ENCODE measurements at regions not wholly inside any gene's neighbourhood (a gene's known extent, or its start where the extent isn't known, plus 50 kb on each side); places are given as distances from the start of the nearest gene placed in this dataset.
"Not testable (repeated sequence)": the region's sequence is repeated elsewhere in the genome, so short reads cannot be mapped to it uniquely, and the experiment has no call there.

GRCh38 chr4:181860157-181860556 lies 383.0 kb upstream of the TENM3 start:
- no peak for DNase-seq (ENCODE audit: extremely low read depth in 1 of 11, low read depth in 9 of 11, low spot score in 4 of 11)

- DNase-seq (ENCODE audit: extremely low read depth in 1 of 11, low read depth in 9 of 11, low spot score in 4 of 11): no peak
Observed at GRCh38 chr4:181860668-181861067, 382.5 kb upstream of the TENM3 start.

GRCh38 chr4:181863856-181864255 lies 379.3 kb upstream of the TENM3 start:
- no peak for DNase-seq (ENCODE audit: extremely low read depth in 1 of 11, low read depth in 9 of 11, low spot score in 4 of 11)

- no peak for DNase-seq (ENCODE audit: extremely low read depth in 1 of 11, low read depth in 9 of 11, low spot score in 4 of 11)
Observed at GRCh38 chr4:181870326-181870725, 372.9 kb upstream of the TENM3 start.

GRCh38 chr4:181874602-181875001 lies 368.6 kb upstream of the TENM3 start:
- DNase-seq (ENCODE audit: extremely low read depth in 1 of 11, low read depth in 9 of 11, low spot score in 4 of 11): no peak

- no peak for DNase-seq (ENCODE audit: extremely low read depth in 1 of 11, low read depth in 9 of 11, low spot score in 4 of 11)
Observed at GRCh38 chr4:181877329-181877848, 365.8 kb upstream of the TENM3 start.

- no peak for DNase-seq (ENCODE audit: extremely low read depth in 1 of 11, low read depth in 9 of 11, low spot score in 4 of 11)
Observed at GRCh38 chr4:181890031-181890430, 353.2 kb upstream of the TENM3 start.

GRCh38 chr4:181890911-181891310 lies 352.3 kb upstream of the TENM3 start:
- DNase-seq (ENCODE audit: extremely low read depth in 1 of 11, low read depth in 9 of 11, low spot score in 4 of 11): peak in 1 of 11 donors; percentile 5

- DNase-seq (ENCODE audit: extremely low read depth in 1 of 11, low read depth in 9 of 11, low spot score in 4 of 11): no peak
Observed at GRCh38 chr4:181896614-181897013, 346.6 kb upstream of the TENM3 start.

GRCh38 chr4:181897935-181898334 lies 345.3 kb upstream of the TENM3 start:
- DNase-seq (ENCODE audit: extremely low read depth in 1 of 11, low read depth in 9 of 11, low spot score in 4 of 11): no peak

- DNase-seq (ENCODE audit: extremely low read depth in 1 of 11, low read depth in 9 of 11, low spot score in 4 of 11): not testable (repeated sequence)
Observed at GRCh38 chr4:181902404-181902803, 340.8 kb upstream of the TENM3 start.

- DNase-seq (ENCODE audit: extremely low read depth in 1 of 11, low read depth in 9 of 11, low spot score in 4 of 11): no peak
Observed at GRCh38 chr4:181905708-181906107, 337.5 kb upstream of the TENM3 start.

GRCh38 chr4:181908168-181908567 lies 335.0 kb upstream of the TENM3 start:
- DNase-seq (ENCODE audit: extremely low read depth in 1 of 11, low read depth in 9 of 11, low spot score in 4 of 11): no peak

- DNase-seq (ENCODE audit: extremely low read depth in 1 of 11, low read depth in 9 of 11, low spot score in 4 of 11): no peak
Observed at GRCh38 chr4:181909368-181909767, 333.8 kb upstream of the TENM3 start.

- no peak for DNase-seq (ENCODE audit: extremely low read depth in 1 of 11, low read depth in 9 of 11, low spot score in 4 of 11)
Observed at GRCh38 chr4:181911420-181911819, 331.8 kb upstream of the TENM3 start.

GRCh38 chr4:181933471-181933870 lies 309.7 kb upstream of the TENM3 start:
- DNase-seq (ENCODE audit: extremely low read depth in 1 of 11, low read depth in 9 of 11, low spot score in 4 of 11): no peak

- DNase-seq (ENCODE audit: extremely low read depth in 1 of 11, low read depth in 9 of 11, low spot score in 4 of 11): no peak
Observed at GRCh38 chr4:181938631-181939030, 304.6 kb upstream of the TENM3 start.

- DNase-seq (ENCODE audit: extremely low read depth in 1 of 11, low read depth in 9 of 11, low spot score in 4 of 11): no peak
Observed at GRCh38 chr4:181939199-181939945, 303.8 kb upstream of the TENM3 start.

GRCh38 chr4:181944527-181944926 lies 298.7 kb upstream of the TENM3 start:
- DNase-seq (ENCODE audit: extremely low read depth in 1 of 11, low read depth in 9 of 11, low spot score in 4 of 11): no peak

- no peak for DNase-seq (ENCODE audit: extremely low read depth in 1 of 11, low read depth in 9 of 11, low spot score in 4 of 11)
Observed at GRCh38 chr4:181946902-181947301, 296.3 kb upstream of the TENM3 start.

- no peak for DNase-seq (ENCODE audit: extremely low read depth in 1 of 11, low read depth in 9 of 11, low spot score in 4 of 11)
Observed at GRCh38 chr4:181948839-181949382, 294.3 kb upstream of the TENM3 start.
